HepG2 (cell line): ENCODE measurements at regions not wholly inside any gene's neighbourhood (a gene's known extent, or its start where the extent isn't known, plus 50 kb on each side); places are given as distances from the start of the nearest gene placed in this dataset.

Experiments used
- BRF2 ChIP-seq: sonication (generic); formaldehyde crosslinking; IDR thresholded peaks from 2 replicates; pipeline ENCODE4 v1.8.1; 2022; ENCODE audit warnings: mild to moderate bottlenecking, missing genetic modification reagents
- MEIS2 ChIP-seq: sonication (generic); formaldehyde crosslinking; IDR thresholded peaks from 2 replicates; pipeline ENCODE4 v1.9.0; 2021; ENCODE audit warnings: mild to moderate bottlenecking, missing genetic modification reagents
- NFKBIZ ChIP-seq: IDR thresholded peaks from 2 replicates; pipeline ENCODE4 v1.6.1; 2018; ENCODE audit warnings: missing genetic modification reagents, missing compliant biosample characterization
- PBX3 ChIP-seq: sonication (generic); formaldehyde crosslinking; IDR thresholded peaks from 2 replicates; pipeline ENCODE4 v1.8.1; 2023; ENCODE audit warnings: missing genetic modification reagents, inconsistent platforms, borderline replicate concordance
- RFX1 ChIP-seq: fragments of 450-650 bp; IDR thresholded peaks from 2 replicates; pipeline ENCODE4 v1.6.1; 2017
- TAF1 ChIP-seq: sonication (generic); formaldehyde crosslinking; IDR thresholded peaks from 2 replicates; pipeline ENCODE4 v1.4.0; 2020; ENCODE audit warnings: missing genetic modification reagents
- TMF1 ChIP-seq: sonication (generic); formaldehyde crosslinking; IDR thresholded peaks from 2 replicates; pipeline ENCODE4 v1.8.1; 2022; ENCODE audit warnings: low read depth, missing genetic modification reagents
- ZBTB8A ChIP-seq: sonication (generic); formaldehyde crosslinking; IDR thresholded peaks from 2 replicates; pipeline ENCODE4 v1.4.0; 2020; ENCODE audit warnings: mild to moderate bottlenecking, low read depth, missing genetic modification reagents, borderline replicate concordance
- ZNF713 ChIP-seq: sonication (generic); formaldehyde crosslinking; IDR thresholded peaks from 2 replicates; pipeline ENCODE4 v1.4.0; 2020; ENCODE audit warnings: mild to moderate bottlenecking, missing genetic modification reagents
- TF ChIP-seq, protein P1 (sequence below): IDR thresholded peaks from 2 replicates; pipeline ENCODE4 v1.6.1; 2012; ENCODE audit warnings: inconsistent platforms
- TF ChIP-seq, protein P2 (sequence below): conservative IDR thresholded peaks from 2 replicates; pipeline ENCODE4 v1.6.1; 2018; ENCODE audit warnings: missing genetic modification reagents

- TF ChIP-seq RFX1 (no peak), MEIS2 (CRISPR knock-in tag) (no peak), TAF1 (CRISPR knock-in tag) (no peak), PBX3 (CRISPR knock-in tag) (no peak), ZBTB8A (no peak), TMF1 (CRISPR knock-in tag) (no peak), NFKBIZ (CRISPR knock-in tag) (no peak), ZNF713 (CRISPR knock-in tag) (no peak), BRF2 (no peak)
- TF ChIP-seq, protein P1, sequence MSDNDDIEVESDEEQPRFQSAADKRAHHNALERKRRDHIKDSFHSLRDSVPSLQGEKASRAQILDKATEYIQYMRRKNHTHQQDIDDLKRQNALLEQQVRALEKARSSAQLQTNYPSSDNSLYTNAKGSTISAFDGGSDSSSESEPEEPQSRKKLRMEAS: no peak
- TF ChIP-seq, protein P2, sequence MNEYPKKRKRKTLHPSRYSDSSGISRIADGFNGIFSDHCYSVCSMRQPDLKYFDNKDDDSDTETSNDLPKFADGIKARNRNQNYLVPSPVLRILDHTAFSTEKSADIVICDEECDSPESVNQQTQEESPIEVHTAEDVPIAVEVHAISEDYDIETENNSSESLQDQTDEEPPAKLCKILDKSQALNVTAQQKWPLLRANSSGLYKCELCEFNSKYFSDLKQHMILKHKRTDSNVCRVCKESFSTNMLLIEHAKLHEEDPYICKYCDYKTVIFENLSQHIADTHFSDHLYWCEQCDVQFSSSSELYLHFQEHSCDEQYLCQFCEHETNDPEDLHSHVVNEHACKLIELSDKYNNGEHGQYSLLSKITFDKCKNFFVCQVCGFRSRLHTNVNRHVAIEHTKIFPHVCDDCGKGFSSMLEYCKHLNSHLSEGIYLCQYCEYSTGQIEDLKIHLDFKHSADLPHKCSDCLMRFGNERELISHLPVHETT: no peak
These were observed 489.4 kb upstream of the SORCS1 start for GRCh38 chr10:107653832-107654287.
